ENCODE measurements at regions not wholly inside any gene's neighbourhood (a gene's known extent, or its start where the extent isn't known, plus 50 kb on each side); places are given as distances from the start of the nearest gene placed in this dataset.

GRCh38 chr18:3384664-3385563 lies 65.1 kb upstream of the TGIF1 start:
- no peak overlapping the region for H3K27ac Mint-ChIP-seq
- H3K36me3 Mint-ChIP-seq (ENCODE audit: low read depth): no peaks in the 10 kb centered on the region
- no peak for ATAC-seq (replicated peaks)
- no peaks in the 10 kb centered on the region for H3K9me3 Mint-ChIP-seq
- no peak overlapping the region for H3K4me3 Mint-ChIP-seq
- no peaks in the 10 kb centered on the region for H3K4me1 Mint-ChIP-seq
- peaks cover 4% of the 10 kb centered on the region for H3K27me3 Mint-ChIP-seq

GRCh38 chr18:3388323-3388722 lies 61.6 kb upstream of the TGIF1 start:
- Mint-ChIP-seq H3K4me3 (no peak overlapping the region), H3K27me3 (no peaks in the 10 kb centered on the region), H3K36me3 (ENCODE audit: low read depth) (no peaks in the 10 kb centered on the region), H3K4me1 (no peaks in the 10 kb centered on the region), H3K27ac (no peak overlapping the region), H3K9me3 (peaks cover 3% of the 10 kb centered on the region)
- ATAC-seq (replicated peaks): no peak

DNA sequence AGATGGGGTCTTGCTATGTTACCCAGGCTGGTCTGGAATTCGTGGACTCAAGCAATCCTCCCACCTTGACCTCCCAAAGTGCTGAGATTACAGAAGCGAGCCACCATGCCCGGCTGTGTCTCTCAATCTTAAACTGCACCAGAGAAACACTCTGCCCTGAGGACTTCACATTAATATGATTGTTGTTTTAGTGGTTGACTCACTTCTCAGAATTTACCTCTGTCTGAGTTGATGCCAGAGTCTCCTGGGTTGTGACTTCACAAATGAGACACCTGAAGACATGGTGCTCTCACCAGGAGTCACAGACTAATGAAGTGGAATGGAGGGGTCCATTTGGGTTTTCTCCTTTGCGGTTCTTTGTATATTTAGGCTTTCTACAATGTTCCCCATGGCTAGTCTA lies 61.0 kb upstream of the TGIF1 start:
- no peaks in the 10 kb centered on the region for H3K4me1 Mint-ChIP-seq
- H3K4me3 Mint-ChIP-seq: no peak overlapping the region
- no peak overlapping the region for H3K27ac Mint-ChIP-seq
- no peaks in the 10 kb centered on the region for H3K36me3 Mint-ChIP-seq (ENCODE audit: low read depth)
- H3K27me3 Mint-ChIP-seq: peaks cover 4% of the 10 kb centered on the region
- peaks cover 7% of the 10 kb centered on the region for H3K9me3 Mint-ChIP-seq
- ATAC-seq (replicated peaks): peak; percentile 56

DNA sequence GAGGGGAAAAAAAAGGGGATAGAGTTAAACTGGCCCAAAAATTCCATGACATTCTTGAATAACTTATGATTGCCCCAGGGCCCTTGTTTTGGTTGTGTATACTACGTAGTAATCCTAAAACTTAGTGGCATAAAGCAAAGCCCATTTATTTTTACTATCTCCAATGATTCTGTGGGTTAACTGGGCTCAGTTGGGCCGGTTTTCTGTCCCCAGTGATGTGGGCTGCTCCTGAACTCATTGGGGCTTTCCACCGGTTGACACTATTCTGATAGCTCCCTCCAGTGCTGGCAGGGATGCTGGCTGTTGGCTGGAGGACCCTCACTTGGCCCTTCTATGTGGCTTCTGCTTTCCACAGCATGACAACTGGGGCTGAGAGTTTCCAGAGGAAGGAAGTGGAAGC lies 60.0 kb upstream of the TGIF1 start:
- H3K27ac Mint-ChIP-seq: no peak overlapping the region

DNA sequence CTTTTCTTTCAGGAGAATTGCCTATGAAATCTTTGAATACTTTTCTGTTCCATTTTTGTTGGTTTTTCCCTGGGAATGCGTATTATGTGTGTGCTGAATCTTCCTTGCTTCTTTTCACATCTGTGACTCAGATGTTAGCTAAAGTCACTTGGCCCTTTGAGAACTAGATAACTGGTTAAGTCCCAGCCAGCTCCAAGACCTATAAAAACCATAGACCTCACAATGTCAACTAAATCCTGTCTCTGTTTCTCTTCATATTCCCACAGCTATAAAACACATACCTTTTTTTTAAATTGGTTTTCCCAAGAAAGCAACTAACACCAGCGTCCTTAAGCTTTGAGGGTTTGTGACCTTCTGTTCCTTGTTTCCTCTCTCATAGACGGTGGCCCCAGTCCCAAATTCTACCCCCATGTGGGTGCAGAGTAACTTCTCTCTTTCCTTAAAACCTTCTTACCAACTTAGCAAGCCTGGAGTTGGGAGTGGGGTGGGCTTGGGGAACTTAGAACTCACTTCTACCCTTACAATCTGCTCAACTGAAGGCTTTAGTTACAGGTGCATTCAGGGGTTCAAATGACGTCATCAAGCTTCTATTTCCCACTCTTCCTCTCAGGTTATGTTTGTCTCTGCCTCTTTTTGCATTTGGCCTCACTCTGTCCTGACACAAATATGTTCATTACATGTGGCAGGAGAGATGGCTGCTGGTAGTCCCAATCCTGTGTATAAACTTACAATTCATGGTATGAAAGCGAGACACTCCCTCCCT lies 58.1 kb upstream of the TGIF1 start:
- H3K4me3 Mint-ChIP-seq: no peak overlapping the region
- H3K36me3 Mint-ChIP-seq (ENCODE audit: low read depth): no peaks in the 10 kb centered on the region
- H3K4me1 Mint-ChIP-seq: no peaks in the 10 kb centered on the region
- peaks cover 5% of the 10 kb centered on the region for H3K27me3 Mint-ChIP-seq
- ATAC-seq (replicated peaks): no peak
- peaks cover 9% of the 10 kb centered on the region for H3K9me3 Mint-ChIP-seq
- no peak overlapping the region for H3K27ac Mint-ChIP-seq

More for the DNA sequence above, 60.0 kb upstream of the TGIF1 start:
- Mint-ChIP-seq H3K9me3 (peaks cover 9% of the 10 kb centered on the region), H3K4me1 (no peaks in the 10 kb centered on the region), H3K4me3 (no peak overlapping the region), H3K27me3 (peaks cover 5% of the 10 kb centered on the region), H3K36me3 (ENCODE audit: low read depth) (no peaks in the 10 kb centered on the region)
- no peak for ATAC-seq (replicated peaks)

- peaks cover 5% of the 10 kb centered on the region for H3K27me3 Mint-ChIP-seq
- H3K9me3 Mint-ChIP-seq: peaks cover 9% of the 10 kb centered on the region
- no peak overlapping the region for H3K4me3 Mint-ChIP-seq
- no peak for ATAC-seq (replicated peaks)
- H3K4me1 Mint-ChIP-seq: no peaks in the 10 kb centered on the region
- H3K36me3 Mint-ChIP-seq (ENCODE audit: low read depth): no peaks in the 10 kb centered on the region
- no peak overlapping the region for H3K27ac Mint-ChIP-seq
Observed at GRCh38 chr18:3392467-3392855, 57.5 kb upstream of the TGIF1 start.

DNA sequence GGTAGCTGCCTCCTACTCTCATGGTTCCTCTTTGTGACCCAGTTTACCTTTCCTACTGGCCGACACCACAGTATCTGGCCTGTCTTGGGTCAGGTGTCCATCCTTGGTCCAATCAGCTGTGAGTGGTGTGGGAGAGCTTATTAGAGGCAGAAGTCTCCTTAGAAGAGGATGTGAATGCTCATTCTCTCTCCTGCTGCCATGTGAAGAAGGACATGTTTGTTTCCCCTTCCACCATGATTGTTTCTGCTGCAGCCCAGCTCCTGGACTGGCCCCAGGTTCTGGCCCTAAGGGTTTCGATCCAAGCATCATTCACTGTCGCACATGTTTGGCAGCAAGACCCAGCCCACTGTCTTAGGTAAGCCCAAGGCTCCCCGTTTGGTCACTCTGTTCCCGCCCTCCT lies 55.3 kb upstream of the TGIF1 start:
- H3K27ac Mint-ChIP-seq: no peak overlapping the region
- no peak for ATAC-seq (replicated peaks)
- peaks cover 5% of the 10 kb centered on the region for H3K27me3 Mint-ChIP-seq
- no peaks in the 10 kb centered on the region for H3K4me1 Mint-ChIP-seq
- H3K9me3 Mint-ChIP-seq: peaks cover 9% of the 10 kb centered on the region
- H3K4me3 Mint-ChIP-seq: no peak overlapping the region
- no peaks in the 10 kb centered on the region for H3K36me3 Mint-ChIP-seq (ENCODE audit: low read depth)

DNA sequence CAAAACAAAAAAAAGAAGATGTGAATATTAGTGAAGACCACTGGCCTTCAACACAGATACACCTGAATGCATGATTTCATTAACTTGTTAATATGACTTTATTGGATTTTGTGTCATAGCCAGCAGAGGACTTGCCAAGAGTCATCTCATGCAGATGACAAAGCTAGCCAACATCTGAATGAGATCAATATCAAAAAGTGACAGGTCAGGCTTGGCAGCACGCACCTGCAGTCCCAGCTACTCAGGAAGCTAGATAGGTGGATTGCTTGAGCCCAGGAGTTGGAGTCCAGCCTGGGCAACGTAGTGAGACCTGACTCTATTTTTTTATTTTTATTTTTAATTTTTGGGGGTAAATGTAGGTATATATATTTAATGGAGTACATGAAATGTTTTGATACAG lies 54.5 kb upstream of the TGIF1 start:
- H3K27me3 Mint-ChIP-seq: peaks cover 5% of the 10 kb centered on the region
- H3K27ac Mint-ChIP-seq: no peak overlapping the region
- H3K4me1 Mint-ChIP-seq: no peaks in the 10 kb centered on the region
- no peak for ATAC-seq (replicated peaks)
- peaks cover 7% of the 10 kb centered on the region for H3K9me3 Mint-ChIP-seq
- no peaks in the 10 kb centered on the region for H3K36me3 Mint-ChIP-seq (ENCODE audit: low read depth)
- H3K4me3 Mint-ChIP-seq: no peak overlapping the region

- Mint-ChIP-seq H3K9me3 (peaks cover 5% of the 10 kb centered on the region), H3K27me3 (peaks cover 5% of the 10 kb centered on the region), H3K27ac (no peak overlapping the region), H3K4me1 (no peaks in the 10 kb centered on the region), H3K36me3 (ENCODE audit: low read depth) (no peaks in the 10 kb centered on the region), H3K4me3 (no peak overlapping the region)
- no peak for ATAC-seq (replicated peaks)
Observed at GRCh38 chr18:3397031-3397750, 52.8 kb upstream of the TGIF1 start.

- Mint-ChIP-seq H3K27ac (no peak overlapping the region), H3K4me1 (no peaks in the 10 kb centered on the region), H3K36me3 (ENCODE audit: low read depth) (no peaks in the 10 kb centered on the region), H3K4me3 (no peak overlapping the region), H3K27me3 (peaks cover 5% of the 10 kb centered on the region), H3K9me3 (peaks cover 5% of the 10 kb centered on the region)
- no peak for ATAC-seq (replicated peaks)
Observed at GRCh38 chr18:3397786-3398185, 52.2 kb upstream of the TGIF1 start.
